Naive B cell (primary cell): ENCODE measurements at regions not wholly inside any gene's neighbourhood (a gene's known extent, or its start where the extent isn't known, plus 50 kb on each side); places are given as distances from the start of the nearest gene placed in this dataset.
"Not testable (repeated sequence)": the region's sequence is repeated elsewhere in the genome, so short reads cannot be mapped to it uniquely, and the experiment has no call there.

Experiments
- ATAC-seq, 2 donors: fragments of 150-1000 bp; cut with Tn5 transposase; 2 replicates each; pipeline ENCODE4 v1.10.0; 2021; ENCODE audit warnings: low read depth in 2 of 2, mild to moderate bottlenecking in 2 of 2, moderate library complexity in 2 of 2
- DNase-seq: peaks from one replicate; pipeline ENCODE4 v3.0.0; 2022
- H3K27ac Mint-ChIP-seq, 6 donors: one replicate each; pipeline ENCODE4 v1.8.0; 2020 to 2022; ENCODE audit warnings: mild to moderate bottlenecking in 6 of 6, mixed read lengths in 6 of 6, moderate library complexity in 5 of 6, inconsistent platforms in 2 of 6
- H3K27me3 Mint-ChIP-seq, 3 donors: one replicate each; pipeline ENCODE4 v1.8.0; 2021 to 2022; ENCODE audit warnings: mixed read lengths in 3 of 3, mild to moderate bottlenecking in 1 of 3
- H3K36me3 Mint-ChIP-seq, 2 donors: one replicate each; pipeline ENCODE4 v1.8.0; 2020 to 2022; ENCODE audit warnings: mixed read lengths in 2 of 2, inconsistent platforms in 1 of 2, mild to moderate bottlenecking in 1 of 2
- H3K4me1 Mint-ChIP-seq, 3 donors: one replicate each; pipeline ENCODE4 v1.8.0; 2020 to 2022; ENCODE audit warnings: mixed read lengths in 3 of 3, inconsistent platforms in 1 of 3, mild to moderate bottlenecking in 1 of 3, moderate library complexity in 1 of 3
- H3K4me3 Mint-ChIP-seq, 8 donors: one replicate each; pipeline ENCODE4 v1.8.0; 2020 to 2022; ENCODE audit warnings: mild to moderate bottlenecking in 8 of 8, mixed read lengths in 8 of 8, moderate library complexity in 8 of 8, inconsistent platforms in 2 of 8
- H3K9me3 Mint-ChIP-seq, 7 donors: one replicate each; pipeline ENCODE4 v1.8.0; 2020 to 2022; ENCODE audit warnings: mixed read lengths in 7 of 7, mild to moderate bottlenecking in 5 of 7, inconsistent platforms in 2 of 7, moderate library complexity in 1 of 7

- H3K27me3 Mint-ChIP-seq: peaks cover 22 to 46% (median 27%) of the 10 kb centered on the region in 3 donors
- H3K36me3 Mint-ChIP-seq: no peaks in the 10 kb centered on the region
- H3K27ac Mint-ChIP-seq: no peak overlapping the region
- ATAC-seq (no peak), DNase-seq (no peak)
- peak overlapping the region in 5 of 8 donors; percentile 32 to 60 (median 42) for H3K4me3 Mint-ChIP-seq
- peaks cover 0 to 7% (median 1%) of the 10 kb centered on the region in 3 donors for H3K4me1 Mint-ChIP-seq
- H3K9me3 Mint-ChIP-seq: peaks cover 0 to 4% (median 0%) of the 10 kb centered on the region in 7 donors
Measured at GRCh38 chr1:112855152-112855828, 100.7 kb downstream of the SLC16A1 start.

GRCh38 chr1:112854368-112854984 lies 101.5 kb downstream of the SLC16A1 start:
- not testable (repeated sequence) for H3K4me3 Mint-ChIP-seq, DNase-seq, H3K27ac Mint-ChIP-seq, ATAC-seq, H3K9me3 Mint-ChIP-seq, H3K36me3 Mint-ChIP-seq
- Mint-ChIP-seq H3K4me1 (peaks cover 0 to 13% (median 10%) of the 10 kb centered on the region in 3 donors), H3K27me3 (peaks cover 30 to 55% (median 31%) of the 10 kb centered on the region in 3 donors)

GRCh38 chr1:112853915-112854314 lies 102.1 kb downstream of the SLC16A1 start:
- H3K9me3 Mint-ChIP-seq, DNase-seq, H3K27ac Mint-ChIP-seq, H3K36me3 Mint-ChIP-seq, H3K4me3 Mint-ChIP-seq, ATAC-seq: not testable (repeated sequence)
- Mint-ChIP-seq H3K4me1 (peaks cover 3 to 17% (median 10%) of the 10 kb centered on the region in 3 donors), H3K27me3 (peaks cover 33 to 60% (median 36%) of the 10 kb centered on the region in 3 donors)

DNA sequence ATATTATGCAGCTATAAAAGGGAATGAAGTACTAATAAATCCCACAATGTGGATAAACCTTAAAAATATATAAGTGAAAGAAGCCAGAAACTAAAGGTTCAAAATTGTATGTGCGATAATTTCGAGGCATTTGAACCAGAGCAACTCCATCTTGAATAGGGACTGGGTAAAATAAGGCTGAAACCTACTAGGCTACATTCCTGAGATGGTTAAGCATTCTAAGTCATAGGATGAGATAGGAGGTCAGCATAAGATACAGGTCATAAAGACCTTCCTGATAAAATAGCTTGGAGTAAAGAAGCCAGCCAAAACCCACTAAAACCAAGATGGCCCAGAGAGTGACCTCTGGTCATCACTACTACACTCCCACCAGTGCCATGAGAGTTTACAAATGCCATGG lies 103.1 kb downstream of the SLC16A1 start:
- ATAC-seq (no peak), DNase-seq (no peak)
- Mint-ChIP-seq H3K4me1 (peaks cover 3 to 17% (median 10%) of the 10 kb centered on the region in 3 donors), H3K9me3 (peaks cover 0 to 4% (median 0%) of the 10 kb centered on the region in 7 donors), H3K27ac (no peak overlapping the region), H3K27me3 (peaks cover 35 to 70% (median 39%) of the 10 kb centered on the region in 3 donors), H3K36me3 (no peaks in the 10 kb centered on the region), H3K4me3 (no peak overlapping the region)

- no peak overlapping the region for H3K27ac Mint-ChIP-seq
- peak overlapping the region in 1 of 8 donors; percentile 70 for H3K4me3 Mint-ChIP-seq
- H3K36me3 Mint-ChIP-seq: no peaks in the 10 kb centered on the region
- H3K9me3 Mint-ChIP-seq: peaks cover 0 to 4% (median 0%) of the 10 kb centered on the region in 7 donors
- H3K4me1 Mint-ChIP-seq: peaks cover 3 to 17% (median 10%) of the 10 kb centered on the region in 3 donors
- DNase-seq (no peak), ATAC-seq (no peak)
- peaks cover 35 to 70% (median 39%) of the 10 kb centered on the region in 3 donors for H3K27me3 Mint-ChIP-seq
Measured at GRCh38 chr1:112852276-112852675, 103.7 kb downstream of the SLC16A1 start.

GRCh38 chr1:112850034-112850757 lies 105.8 kb downstream of the SLC16A1 start:
- Mint-ChIP-seq H3K4me1 (peaks cover 3 to 12% (median 10%) of the 10 kb centered on the region in 3 donors), H3K4me3 (peak overlapping the region; percentile 27 to 84 (median 61)), H3K27ac (no peak overlapping the region), H3K9me3 (peaks cover 0 to 4% (median 0%) of the 10 kb centered on the region in 7 donors), H3K27me3 (peaks cover 36 to 62% (median 39%) of the 10 kb centered on the region in 3 donors), H3K36me3 (no peaks in the 10 kb centered on the region)
- ATAC-seq (no peak), DNase-seq (no peak)

- peaks cover 33 to 57% (median 39%) of the 10 kb centered on the region in 3 donors for H3K27me3 Mint-ChIP-seq
- peak overlapping the region; percentile 27 to 84 (median 61) for H3K4me3 Mint-ChIP-seq
- ATAC-seq (no peak), DNase-seq (no peak)
- peaks cover 3 to 12% (median 10%) of the 10 kb centered on the region in 3 donors for H3K4me1 Mint-ChIP-seq
- no peaks in the 10 kb centered on the region for H3K36me3 Mint-ChIP-seq
- H3K27ac Mint-ChIP-seq: no peak overlapping the region
- peaks cover 0 to 4% (median 0%) of the 10 kb centered on the region in 7 donors for H3K9me3 Mint-ChIP-seq
Measured at GRCh38 chr1:112849425-112850033, 106.5 kb downstream of the SLC16A1 start.

GRCh38 chr1:112841825-112842224 lies 114.2 kb downstream of the SLC16A1 start:
- peak; percentile 68 to 75 for ATAC-seq
- DNase-seq: peak; percentile 37
- Mint-ChIP-seq H3K27me3 (peaks cover 0 to 4% (median 0%) of the 10 kb centered on the region in 3 donors), H3K4me1 (peaks cover 17 to 42% (median 26%) of the 10 kb centered on the region in 3 donors), H3K9me3 (no peaks in the 10 kb centered on the region), H3K36me3 (no peaks in the 10 kb centered on the region), H3K4me3 (peak overlapping the region; percentile 3 to 66 (median 36)), H3K27ac (peak overlapping the region in 3 of 6 donors; percentile 9 to 67 (median 56))

- DNase-seq: peak; percentile 65
- Mint-ChIP-seq H3K4me1 (peaks cover 17 to 45% (median 26%) of the 10 kb centered on the region in 3 donors), H3K4me3 (peak overlapping the region in 7 of 8 donors; percentile 15 to 88 (median 53)), H3K27me3 (peaks cover 0 to 4% (median 0%) of the 10 kb centered on the region in 3 donors), H3K27ac (peak overlapping the region in 5 of 6 donors; percentile 9 to 90 (median 77)), H3K9me3 (no peaks in the 10 kb centered on the region), H3K36me3 (no peaks in the 10 kb centered on the region)
- peak; percentile 61 to 68 for ATAC-seq
Measured at GRCh38 chr1:112840631-112841624, 115.1 kb downstream of the SLC16A1 start.

- Mint-ChIP-seq H3K27ac (peak overlapping the region in 1 of 6 donors; percentile 40), H3K36me3 (no peaks in the 10 kb centered on the region), H3K27me3 (peaks cover 0 to 9% (median 0%) of the 10 kb centered on the region in 3 donors), H3K4me1 (peaks cover 9 to 24% (median 17%) of the 10 kb centered on the region in 3 donors), H3K9me3 (peaks cover 0 to 2% (median 0%) of the 10 kb centered on the region in 7 donors), H3K4me3 (no peak overlapping the region)
- no peak for DNase-seq
- no peak for ATAC-seq
Measured at GRCh38 chr1:112836642-112837041, 119.4 kb downstream of the SLC16A1 start.

DNA sequence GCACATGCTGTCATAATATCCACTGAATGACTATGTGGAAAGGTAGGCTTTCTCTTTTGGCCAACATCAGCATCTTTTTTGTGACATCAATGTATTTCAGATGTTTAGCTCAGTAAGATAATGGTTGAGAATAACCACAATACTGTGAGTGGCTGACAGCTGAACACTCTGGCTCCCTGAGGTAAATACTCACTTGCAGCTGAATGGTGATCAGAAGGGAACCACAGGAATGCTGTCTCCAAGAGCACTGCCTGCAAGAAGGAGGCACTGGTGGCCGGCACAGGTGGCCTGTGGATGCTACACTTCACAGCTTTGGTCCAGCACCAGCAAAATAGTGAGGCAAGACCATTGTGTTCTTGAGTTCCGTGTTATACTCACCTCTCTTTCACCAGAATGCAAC lies 118.7 kb upstream of the PPM1J start:
- no peak for ATAC-seq
- no peak overlapping the region for H3K27ac Mint-ChIP-seq
- DNase-seq: no peak
- H3K4me3 Mint-ChIP-seq: no peak overlapping the region
- H3K27me3 Mint-ChIP-seq: peaks cover 0 to 13% (median 5%) of the 10 kb centered on the region in 3 donors
- H3K4me1 Mint-ChIP-seq: peaks cover 0 to 3% (median 0%) of the 10 kb centered on the region in 3 donors
- H3K9me3 Mint-ChIP-seq: peaks cover 0 to 2% (median 0%) of the 10 kb centered on the region in 7 donors
- no peaks in the 10 kb centered on the region for H3K36me3 Mint-ChIP-seq

DNA sequence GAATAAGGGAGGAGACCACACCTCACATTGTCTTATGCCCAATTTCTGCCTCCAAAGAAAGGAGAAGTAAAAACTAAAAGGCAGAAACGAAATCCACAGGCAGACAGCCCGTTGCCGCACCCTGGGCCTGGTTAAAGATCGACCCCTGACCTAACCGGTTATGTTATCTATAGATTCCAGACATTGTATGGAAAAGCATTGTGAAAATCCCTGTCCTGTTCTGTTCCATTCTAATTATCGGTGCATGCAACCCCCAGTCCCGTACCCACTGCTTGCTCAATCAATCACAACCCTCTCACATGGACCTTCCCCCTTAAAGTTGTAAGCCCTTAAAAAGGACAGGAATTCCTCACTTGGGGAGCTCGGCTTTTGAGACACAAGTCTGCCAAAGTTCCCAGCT lies 117.1 kb upstream of the PPM1J start:
- not testable (repeated sequence) for H3K4me3 Mint-ChIP-seq, DNase-seq, H3K4me1 Mint-ChIP-seq, ATAC-seq, H3K36me3 Mint-ChIP-seq, H3K9me3 Mint-ChIP-seq
- Mint-ChIP-seq H3K27ac (peak overlapping the region in 1 of 6 donors; percentile 24), H3K27me3 (peaks cover 0 to 15% (median 7%) of the 10 kb centered on the region in 3 donors)
